IMR-90 (cell line): ENCODE measurements at regions not wholly inside any gene's neighbourhood (a gene's known extent, or its start where the extent isn't known, plus 50 kb on each side); places are given as distances from the start of the nearest gene placed in this dataset.

Source experiments
- ATAC-seq: fragments of 200-7000 bp; cut with Tn5 transposase; 2 replicates; pipeline ENCODE4 v1.9.1; 2020; ENCODE audit warnings: low read depth, mild to moderate bottlenecking, moderate library complexity
- BruUV-seq: library from RNA; stranded (reverse); fragments of 400-500 nt; replicated peaks from 2 replicates; lab custom pipeline; 2021; lab: Mats Ljungman, UMichigan
- CTCF ChIA-PET: fragments of 300-600 bp; formaldehyde crosslinking; extraction: SDS; loops from one replicate; lab custom pipeline; 2021; ENCODE audit warnings: antibody characterized with exemption; lab: Yijun Ruan, JAX
- POLR2A ChIA-PET: fragments of 300-600 bp; sonication (Branson Sonifier 250); formaldehyde crosslinking; loops from one replicate; lab custom pipeline; 2022; ENCODE audit warnings: antibody characterized with exemption; ENCODE audit not compliant: unreplicated experiment; lab: Charles Lee
- DNase-seq: peaks from one replicate; pipeline ENCODE4 v3.0.0; 2013
- H2AFZ ChIP-seq: replicated peaks from 2 replicates; pipeline ENCODE3; 2013; ENCODE audit warnings: low read length, mild to moderate bottlenecking; ENCODE audit not compliant: poor library complexity
- H2AK5ac ChIP-seq: 2 replicates; pipeline ENCODE4 v1.6.1; 2013; ENCODE audit warnings: low read depth, low read length, inconsistent platforms
- H2AK9ac ChIP-seq: replicated peaks from 2 replicates; pipeline ENCODE3; 2013; ENCODE audit warnings: mild to moderate bottlenecking, low read depth, low read length, moderate library complexity; ENCODE audit not compliant: poor library complexity
- H2BK120ac ChIP-seq: 2 replicates; pipeline ENCODE4 v1.6.1; 2013; ENCODE audit warnings: low read depth, low read length, inconsistent platforms
- H2BK15ac ChIP-seq: 3 replicates; pipeline ENCODE4 v1.6.1; 2013; ENCODE audit warnings: low read depth, low read length, inconsistent platforms
- H2BK20ac ChIP-seq: 2 replicates; pipeline ENCODE4 v1.6.1; 2013; ENCODE audit warnings: low read depth, mild to moderate bottlenecking, inconsistent platforms, low read length, moderate library complexity
- H2BK5ac ChIP-seq: 2 replicates; pipeline ENCODE4 v1.6.1; 2013; ENCODE audit warnings: mild to moderate bottlenecking, low read depth, low read length, inconsistent platforms; ENCODE audit not compliant: poor library complexity, severe bottlenecking
- H3K14ac ChIP-seq: replicated peaks from 2 replicates; pipeline ENCODE4 v1.6.1; 2013; ENCODE audit warnings: low read depth, low read length, inconsistent platforms
- H3K18ac ChIP-seq: 2 replicates; pipeline ENCODE4 v1.6.1; 2013; ENCODE audit warnings: low read depth, low read length, control low read depth
- H3K23ac ChIP-seq: 2 replicates; pipeline ENCODE4 v1.6.1; 2013; ENCODE audit warnings: low read depth, low read length, inconsistent platforms
- H3K27ac ChIP-seq: 2 replicates; pipeline ENCODE4 v1.5.1; 2013; ENCODE audit warnings: mild to moderate bottlenecking, control low read depth, low read length; ENCODE audit not compliant: insufficient read depth
- H3K27me3 ChIP-seq: 2 replicates; pipeline ENCODE4 v1.6.1; 2013; ENCODE audit warnings: low read length; ENCODE audit not compliant: control insufficient read depth, insufficient read depth
- H3K36me3 ChIP-seq: 2 replicates; pipeline ENCODE4 v1.6.1; 2013; ENCODE audit warnings: low read length, mixed read lengths; ENCODE audit not compliant: control insufficient read depth, insufficient read depth
- H3K4ac ChIP-seq: 2 replicates; pipeline ENCODE4 v1.6.1; 2013; ENCODE audit warnings: low read depth, low read length, inconsistent platforms
- H3K4me1 ChIP-seq: 2 replicates; pipeline ENCODE4 v1.6.1; 2013; ENCODE audit warnings: low read length, mixed read lengths; ENCODE audit not compliant: control insufficient read depth, insufficient read depth
- H3K4me2 ChIP-seq: 2 replicates; pipeline ENCODE4 v1.6.1; 2013; ENCODE audit warnings: low read depth, mild to moderate bottlenecking, control low read depth, low read length, moderate library complexity
- H3K4me3 ChIP-seq: 2 replicates; pipeline ENCODE4 v1.5.1; 2013; ENCODE audit warnings: low read depth, mild to moderate bottlenecking, control low read depth, low read length, moderate library complexity; ENCODE audit not compliant: insufficient read depth
- H3K56ac ChIP-seq: 2 replicates; pipeline ENCODE4 v1.6.1; 2013; ENCODE audit warnings: low read length, inconsistent platforms; ENCODE audit not compliant: insufficient read depth; ENCODE audit errors: extremely low read depth
- H3K79me1 ChIP-seq, 2 experiments: 2 replicates each; pipeline ENCODE4 v1.6.1; 2013; ENCODE audit warnings: low read length in 2 of 2, inconsistent platforms in 1 of 2, low read depth in 1 of 2
- H3K9ac ChIP-seq: 2 replicates; pipeline ENCODE4 v1.6.1; 2013; ENCODE audit warnings: low read depth, low read length, control low read depth
- H3K9me1 ChIP-seq: 2 replicates; pipeline ENCODE4 v1.6.1; 2013; ENCODE audit warnings: low read length, inconsistent platforms; ENCODE audit not compliant: insufficient read depth
- H3K9me3 ChIP-seq: 2 replicates; pipeline ENCODE4 v1.6.1; 2013; ENCODE audit warnings: low read length; ENCODE audit not compliant: control insufficient read depth, insufficient read depth
- H4K20me1 ChIP-seq: 2 replicates; pipeline ENCODE4 v1.6.1; 2013; ENCODE audit warnings: low read length, inconsistent platforms; ENCODE audit not compliant: insufficient read depth
- H4K5ac ChIP-seq: 2 replicates; pipeline ENCODE4 v1.6.1; 2013; ENCODE audit warnings: mild to moderate bottlenecking, low read depth, low read length, control low read depth
- H4K8ac ChIP-seq, 2 experiments: 2 replicates each; pipeline ENCODE4 v1.6.1; 2013; ENCODE audit warnings: low read depth in 2 of 2, low read length in 2 of 2, control low read depth in 1 of 2, inconsistent platforms in 1 of 2
- H4K91ac ChIP-seq: 2 replicates; pipeline ENCODE4 v1.6.1; 2013; ENCODE audit warnings: low read depth, low read length, inconsistent platforms; ENCODE audit not compliant: insufficient read depth
- MXI1 ChIP-seq: IDR thresholded peaks from 2 replicates; pipeline ENCODE4 v1.6.1; 2012; ENCODE audit warnings: low read depth, mild to moderate bottlenecking, low read length, moderate library complexity, borderline replicate concordance
- NFE2L2 ChIP-seq: fragments of 150-350 bp; IDR thresholded peaks from 2 replicates; pipeline ENCODE4 v1.6.1; 2016; ENCODE audit warnings: low read depth, mild to moderate bottlenecking, low read length
- RAD21 ChIP-seq: IDR thresholded peaks from 2 replicates; pipeline ENCODE4 v1.6.1; 2012; ENCODE audit warnings: low read length, improper control_type of control experiment
- RCOR1 ChIP-seq: IDR thresholded peaks from 2 replicates; pipeline ENCODE4 v1.6.1; 2012; ENCODE audit warnings: mild to moderate bottlenecking, low read length, improper control_type of control experiment; ENCODE audit not compliant: insufficient replicate concordance
- SMC3 ChIP-seq: fragments of 150-350 bp; IDR thresholded peaks from 2 replicates; pipeline ENCODE4 v1.6.1; 2016; ENCODE audit warnings: low read depth, mild to moderate bottlenecking, antibody characterized with exemption, low read length, moderate library complexity
- WGBS, 2 experiments: methylation state at CpG; one replicate each; pipeline versions ENCODE4 v1.1.5 to v1.1.7; 2013; ENCODE audit warnings: missing lambda C conversion rate in 2 of 2; ENCODE audit not compliant: insufficient read length in 1 of 2; ENCODE audit errors: extremely low coverage in 2 of 2; 5-methylcytosine and 5-hydroxymethylcytosine counted together
- dilution Hi-C: fragments of 300-500 bp; cut with HindIII; formaldehyde crosslinking; loops from one replicate; pipeline ENCODE4 v1.14.3; 2018; ENCODE audit warnings: low sequenced_read_pairs; ENCODE audit not compliant: unreplicated experiment
- in situ Hi-C: fragments of 300-500 bp; cut with MboI; formaldehyde crosslinking; loops from 3 replicates; pipeline ENCODE4 v1.14.3; 2019; ENCODE audit warnings: low sequenced_read_pairs, inconsistent platforms, mixed read lengths
- intact Hi-C: fragments of 100-400 bp; cut with micrococcal nuclease; formaldehyde crosslinking; loops from 2 replicates; pipeline ENCODE4 v1.10.0; 2022
- TF ChIP-seq, protein P1 (sequence below): fragments of 150-350 bp; IDR thresholded peaks from 2 replicates; pipeline ENCODE4 v1.6.1; 2016; ENCODE audit warnings: low read depth, mild to moderate bottlenecking, low read length, moderate library complexity, borderline replicate concordance
- TF ChIP-seq, protein P2 (sequence below): conservative IDR thresholded peaks from 2 replicates; pipeline ENCODE4 v1.5.1; 2012; ENCODE audit warnings: mild to moderate bottlenecking, low read depth, low read length, improper control_type of control experiment
- TF ChIP-seq, protein P3 (sequence below): fragments of 150-350 bp; IDR thresholded peaks from 2 replicates; pipeline ENCODE4 v1.6.1; 2017; ENCODE audit warnings: mild to moderate bottlenecking, antibody characterized with exemption, low read length, low read depth

GRCh38 chr3:25863416-25863959 lies 73.6 kb downstream of the OXSM start:
- no peak overlapping the region for H4K91ac ChIP-seq
- no peak for TF ChIP-seq MXI1
- TF ChIP-seq, protein P1, sequence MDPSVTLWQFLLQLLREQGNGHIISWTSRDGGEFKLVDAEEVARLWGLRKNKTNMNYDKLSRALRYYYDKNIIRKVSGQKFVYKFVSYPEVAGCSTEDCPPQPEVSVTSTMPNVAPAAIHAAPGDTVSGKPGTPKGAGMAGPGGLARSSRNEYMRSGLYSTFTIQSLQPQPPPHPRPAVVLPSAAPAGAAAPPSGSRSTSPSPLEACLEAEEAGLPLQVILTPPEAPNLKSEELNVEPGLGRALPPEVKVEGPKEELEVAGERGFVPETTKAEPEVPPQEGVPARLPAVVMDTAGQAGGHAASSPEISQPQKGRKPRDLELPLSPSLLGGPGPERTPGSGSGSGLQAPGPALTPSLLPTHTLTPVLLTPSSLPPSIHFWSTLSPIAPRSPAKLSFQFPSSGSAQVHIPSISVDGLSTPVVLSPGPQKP: no peak
- TF ChIP-seq, protein P2, sequence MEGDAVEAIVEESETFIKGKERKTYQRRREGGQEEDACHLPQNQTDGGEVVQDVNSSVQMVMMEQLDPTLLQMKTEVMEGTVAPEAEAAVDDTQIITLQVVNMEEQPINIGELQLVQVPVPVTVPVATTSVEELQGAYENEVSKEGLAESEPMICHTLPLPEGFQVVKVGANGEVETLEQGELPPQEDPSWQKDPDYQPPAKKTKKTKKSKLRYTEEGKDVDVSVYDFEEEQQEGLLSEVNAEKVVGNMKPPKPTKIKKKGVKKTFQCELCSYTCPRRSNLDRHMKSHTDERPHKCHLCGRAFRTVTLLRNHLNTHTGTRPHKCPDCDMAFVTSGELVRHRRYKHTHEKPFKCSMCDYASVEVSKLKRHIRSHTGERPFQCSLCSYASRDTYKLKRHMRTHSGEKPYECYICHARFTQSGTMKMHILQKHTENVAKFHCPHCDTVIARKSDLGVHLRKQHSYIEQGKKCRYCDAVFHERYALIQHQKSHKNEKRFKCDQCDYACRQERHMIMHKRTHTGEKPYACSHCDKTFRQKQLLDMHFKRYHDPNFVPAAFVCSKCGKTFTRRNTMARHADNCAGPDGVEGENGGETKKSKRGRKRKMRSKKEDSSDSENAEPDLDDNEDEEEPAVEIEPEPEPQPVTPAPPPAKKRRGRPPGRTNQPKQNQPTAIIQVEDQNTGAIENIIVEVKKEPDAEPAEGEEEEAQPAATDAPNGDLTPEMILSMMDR: no peak
- TF ChIP-seq, protein P3, sequence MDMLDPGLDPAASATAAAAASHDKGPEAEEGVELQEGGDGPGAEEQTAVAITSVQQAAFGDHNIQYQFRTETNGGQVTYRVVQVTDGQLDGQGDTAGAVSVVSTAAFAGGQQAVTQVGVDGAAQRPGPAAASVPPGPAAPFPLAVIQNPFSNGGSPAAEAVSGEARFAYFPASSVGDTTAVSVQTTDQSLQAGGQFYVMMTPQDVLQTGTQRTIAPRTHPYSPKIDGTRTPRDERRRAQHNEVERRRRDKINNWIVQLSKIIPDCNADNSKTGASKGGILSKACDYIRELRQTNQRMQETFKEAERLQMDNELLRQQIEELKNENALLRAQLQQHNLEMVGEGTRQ: no peak
- TF ChIP-seq NFE2L2: no peak
- TF ChIP-seq RCOR1: no peak
- no peak for TF ChIP-seq SMC3
- TF ChIP-seq RAD21: no peak
- no peak overlapping the region for H2AK9ac ChIP-seq
- no peak overlapping the region for H4K5ac ChIP-seq
- no peak overlapping the region for H3K18ac ChIP-seq
- no peaks in the 10 kb centered on the region for H3K79me1 ChIP-seq
- no TSS peak for BruUV-seq
- POLR2A ChIA-PET: no interaction called here
- CTCF ChIA-PET: interaction anchor here (1.2 kb wide), 1 partner anchor 216 kb away, joined by 5 read pairs; no protein-coding TSS in a partner anchor
- no peak for DNase-seq
- H3K4me2 ChIP-seq: no peak overlapping the region
- H2AK5ac ChIP-seq: no peak overlapping the region
- H3K4ac ChIP-seq: no peak overlapping the region
- H3K9me1 ChIP-seq: no peaks in the 10 kb centered on the region
- no peak overlapping the region for H3K9ac ChIP-seq
- no CpG with 5 or more reads among the region's 3 CpGs for WGBS, 2 experiments
- intact Hi-C loops (no loop called here), in situ Hi-C loops (no loop called here), dilution Hi-C loops (no loop called here)
- no peaks in the 10 kb centered on the region for H4K20me1 ChIP-seq
- no peak overlapping the region for H2BK20ac ChIP-seq
- no peak overlapping the region for H3K56ac ChIP-seq
- no peak overlapping the region for H4K8ac ChIP-seq
- H3K27ac ChIP-seq: no peak overlapping the region
- no peak overlapping the region for H2BK120ac ChIP-seq
- no peaks in the 10 kb centered on the region for H3K9me3 ChIP-seq
- H3K4me1 ChIP-seq: no peaks in the 10 kb centered on the region
- H3K14ac ChIP-seq: no peak overlapping the region
- no peak overlapping the region for H2BK15ac ChIP-seq
- H3K23ac ChIP-seq: no peak overlapping the region
- H2AFZ ChIP-seq: no peak overlapping the region
- no peak overlapping the region for H2BK5ac ChIP-seq
- no peak for ATAC-seq
- H3K4me3 ChIP-seq: no peak overlapping the region
- no peaks in the 10 kb centered on the region for H3K27me3 ChIP-seq
- H3K36me3 ChIP-seq: no peaks in the 10 kb centered on the region
